ENCODE measurements at regions not wholly inside any gene's neighbourhood (a gene's known extent, or its start where the extent isn't known, plus 50 kb on each side); places are given as distances from the start of the nearest gene placed in this dataset.

GRCh38 chr9:85142968-85143367, 473.4 kb downstream of the NTRK2 start:
- H3K4ac ChIP-seq (ENCODE audit: low read depth, low read length): no peak overlapping the region
- no peaks in the 10 kb centered on the region for H3K36me3 ChIP-seq (ENCODE audit: control insufficient read depth, insufficient read depth, low read length)
- H2AFZ ChIP-seq (replicated peaks; ENCODE audit: low read length, poor library complexity): no peak overlapping the region
- H4K20me1 ChIP-seq (ENCODE audit: insufficient read depth, low read length): no peaks in the 10 kb centered on the region
- H4K5ac ChIP-seq (ENCODE audit: low read depth, low read length): no peak overlapping the region
- H2BK120ac ChIP-seq (ENCODE audit: low read depth, low read length): no peak overlapping the region
- no peaks in the 10 kb centered on the region for H3K9me1 ChIP-seq (ENCODE audit: insufficient read depth, low read length)
- H2AK9ac ChIP-seq (replicated peaks; ENCODE audit: low read depth, low read length, poor library complexity): no peak overlapping the region
- H3K23ac ChIP-seq (ENCODE audit: low read depth, low read length): no peak overlapping the region
- H3K4me2 ChIP-seq (ENCODE audit: low read depth, low read length): no peak overlapping the region
- H4K8ac ChIP-seq (ENCODE audit: low read depth in 2 of 2, low read length in 2 of 2): no peak overlapping the region
- H3K56ac ChIP-seq (ENCODE audit: extremely low read depth, insufficient read depth, low read length): no peak overlapping the region
- H3K4me1 ChIP-seq (ENCODE audit: control insufficient read depth, insufficient read depth, low read length): no peaks in the 10 kb centered on the region
- WGBS, 2 experiments (ENCODE audit: extremely low coverage in 2 of 2, insufficient read length in 1 of 2): no CpG with 5 or more reads among the region's 1 CpG
- in situ Hi-C loops (cut with MboI; ENCODE audit: low sequenced_read_pairs): no loop called here
- no peak overlapping the region for H2BK5ac ChIP-seq (ENCODE audit: low read depth, low read length, poor library complexity, severe bottlenecking)
- H4K91ac ChIP-seq (ENCODE audit: insufficient read depth, low read depth, low read length): no peak overlapping the region
- no peak for DNase-seq
- no peak overlapping the region for H3K27ac ChIP-seq (ENCODE audit: insufficient read depth, low read length)
- dilution Hi-C loops (cut with HindIII; ENCODE audit: low sequenced_read_pairs, unreplicated experiment): no loop called here
- H2AK5ac ChIP-seq (ENCODE audit: low read depth, low read length): no peak overlapping the region
- CTCF ChIA-PET: no interaction called here
- H3K9ac ChIP-seq (ENCODE audit: low read depth, low read length): no peak overlapping the region
- ATAC-seq (ENCODE audit: low read depth): no peak
- no peaks in the 10 kb centered on the region for H3K79me1 ChIP-seq (ENCODE audit: low read depth in 1 of 2, low read length in 2 of 2)
- no peak overlapping the region for H2BK20ac ChIP-seq (ENCODE audit: low read depth, low read length)
- no peak overlapping the region for H3K14ac ChIP-seq (replicated peaks; ENCODE audit: low read depth, low read length)
- no TSS peak for BruUV-seq (replicated peaks)
- intact Hi-C loops (cut with micrococcal nuclease): no loop called here
- no peak overlapping the region for H3K18ac ChIP-seq (ENCODE audit: low read depth, low read length)
- H3K4me3 ChIP-seq (ENCODE audit: insufficient read depth, low read depth, low read length): no peak overlapping the region
- no peaks in the 10 kb centered on the region for H3K27me3 ChIP-seq (ENCODE audit: control insufficient read depth, insufficient read depth, low read length)
- H2BK15ac ChIP-seq (ENCODE audit: low read depth, low read length): no peak overlapping the region
- no peak for TF ChIP-seq MAZ (IDR thresholded peaks at IDR 0.05; ENCODE audit: borderline replicate concordance, low read depth, low read length)
- TF ChIP-seq CEBPB (IDR thresholded peaks at IDR 0.05; ENCODE audit: low read depth, low read length): no peak
- no peak for TF ChIP-seq USF2 (IDR thresholded peaks at IDR 0.05; ENCODE audit: low read depth, low read length)
- TF ChIP-seq BHLHE40 (IDR thresholded peaks at IDR 0.05; ENCODE audit: low read depth, low read length): no peak
- TF ChIP-seq FOS (IDR thresholded peaks at IDR 0.05; ENCODE audit: low read depth, low read length): no peak
- no peak for TF ChIP-seq POLR2A (IDR thresholded peaks at IDR 0.05; ENCODE audit: low read depth, low read length)
- TF ChIP-seq ELK1 (IDR thresholded peaks at IDR 0.05; ENCODE audit: borderline replicate concordance, low read depth, low read length): no peak
- no peak for TF ChIP-seq NFE2L2 (IDR thresholded peaks at IDR 0.05; ENCODE audit: low read depth, low read length)
- TF ChIP-seq RFX5 (IDR thresholded peaks at IDR 0.05; ENCODE audit: low read depth, low read length): no peak
- no peak for TF ChIP-seq RCOR1 (IDR thresholded peaks at IDR 0.05; ENCODE audit: insufficient replicate concordance, low read length)
- no peak for TF ChIP-seq RAD21 (IDR thresholded peaks at IDR 0.05; ENCODE audit: low read length)
- TF ChIP-seq SMC3 (IDR thresholded peaks at IDR 0.05; ENCODE audit: low read depth, low read length): no peak
- TF ChIP-seq CTCF (conservative IDR thresholded peaks at IDR 0.05; ENCODE audit: low read depth, low read length): no peak
- no peak for TF ChIP-seq CHD1 (IDR thresholded peaks at IDR 0.05; ENCODE audit: low read depth, low read length)
- no peak for TF ChIP-seq MXI1 (IDR thresholded peaks at IDR 0.05; ENCODE audit: borderline replicate concordance, low read depth, low read length)
- no peak for TF ChIP-seq MAFK (IDR thresholded peaks at IDR 0.05; ENCODE audit: low read depth, low read length)
- POLR2A ChIA-PET (ENCODE audit: unreplicated experiment): no interaction called here
- H3K9me3 ChIP-seq (ENCODE audit: control insufficient read depth, insufficient read depth, low read length): peaks cover 13% of the 10 kb centered on the region
